HG02610 (cell line): ENCODE measurements at regions not wholly inside any gene's neighbourhood (a gene's known extent, or its start where the extent isn't known, plus 50 kb on each side); places are given as distances from the start of the nearest gene placed in this dataset.

Experiments used
- ATAC-seq: cut with Tn5 transposase; IDR thresholded peaks from one replicate; pipeline ENCODE4 v1.9.1; 2021; ENCODE audit warnings: mild to moderate bottlenecking, moderate library complexity; ENCODE audit not compliant: unreplicated experiment

- ATAC-seq: no peak
Measured at GRCh38 chr3:145716519-145716918, 444.5 kb downstream of the PLOD2 start.

- no peak for ATAC-seq
Measured at GRCh38 chr3:145719114-145719513, 441.9 kb downstream of the PLOD2 start.

GRCh38 chr3:145721273-145721805, 439.6 kb downstream of the PLOD2 start:
- no peak for ATAC-seq

- no peak for ATAC-seq
Measured at GRCh38 chr3:145721815-145722214, 439.2 kb downstream of the PLOD2 start.

GRCh38 chr3:145727476-145727875, 433.5 kb downstream of the PLOD2 start:
- no peak for ATAC-seq

GRCh38 chr3:145735631-145736030, 425.4 kb downstream of the PLOD2 start:
- ATAC-seq: no peak

GRCh38 chr3:145737952-145738351, 423.0 kb downstream of the PLOD2 start:
- ATAC-seq: no peak

- no peak for ATAC-seq
Measured at GRCh38 chr3:145739926-145740325, 421.1 kb downstream of the PLOD2 start.

GRCh38 chr3:145750657-145751056, 410.3 kb downstream of the PLOD2 start:
- no peak for ATAC-seq

- no peak for ATAC-seq
Measured at GRCh38 chr3:145752576-145752975, 408.4 kb downstream of the PLOD2 start.

- no peak for ATAC-seq
Measured at GRCh38 chr3:145754605-145755289, 406.2 kb downstream of the PLOD2 start.

GRCh38 chr3:145760036-145760435, 400.9 kb downstream of the PLOD2 start:
- no peak for ATAC-seq

GRCh38 chr3:145767909-145768308, 393.1 kb downstream of the PLOD2 start:
- ATAC-seq: no peak

- peak; percentile 73 for ATAC-seq
Measured at GRCh38 chr3:145776782-145777408, 384.1 kb downstream of the PLOD2 start.

GRCh38 chr3:145780301-145780700, 380.7 kb downstream of the PLOD2 start:
- ATAC-seq: no peak

GRCh38 chr3:145785668-145786067, 375.3 kb downstream of the PLOD2 start:
- ATAC-seq: no peak

- ATAC-seq: no peak
Measured at GRCh38 chr3:145798007-145798406, 363.0 kb downstream of the PLOD2 start.

- ATAC-seq: no peak
Measured at GRCh38 chr3:145798696-145799537, 362.1 kb downstream of the PLOD2 start.

GRCh38 chr3:145801696-145802095, 359.3 kb downstream of the PLOD2 start:
- no peak for ATAC-seq

GRCh38 chr3:145807990-145808389, 353.0 kb downstream of the PLOD2 start:
- ATAC-seq: no peak

- no peak for ATAC-seq
Measured at GRCh38 chr3:145812391-145812790, 348.6 kb downstream of the PLOD2 start.
